Non-pigmented ciliary epithelial cell (primary cell): ENCODE measurements at regions not wholly inside any gene's neighbourhood (a gene's known extent, or its start where the extent isn't known, plus 50 kb on each side); places are given as distances from the start of the nearest gene placed in this dataset.

Experiments used
- DNase-seq: peaks from one replicate; pipeline ENCODE4 v3.0.0-alpha.2; 2010; ENCODE audit warnings: low read depth

GRCh38 chr2:19677825-19678518 is 223.8 kb downstream of the TTC32 start:
- DNase-seq, result no peak

GRCh38 chr2:19677215-19677777 is 224.5 kb downstream of the TTC32 start:
- DNase-seq, result no peak

- DNase-seq, result no peak
These were observed 225.0 kb downstream of the TTC32 start for GRCh38 chr2:19676770-19677169.

GRCh38 chr2:19675856-19676460 is 225.8 kb downstream of the TTC32 start:
- DNase-seq, result no peak

- DNase-seq, result no peak
These were observed 226.7 kb downstream of the TTC32 start for GRCh38 chr2:19675003-19675629.

- no peak for DNase-seq
These were observed 227.5 kb downstream of the TTC32 start for GRCh38 chr2:19674051-19675002.

GRCh38 chr2:19673213-19673791 is 228.5 kb downstream of the TTC32 start:
- DNase-seq, result no peak

GRCh38 chr2:19671916-19672315 is 229.9 kb downstream of the TTC32 start:
- no peak for DNase-seq

GRCh38 chr2:19671311-19671710 is 230.5 kb downstream of the TTC32 start:
- no peak for DNase-seq

GRCh38 chr2:19670303-19670702 is 231.5 kb downstream of the TTC32 start:
- no peak for DNase-seq

- no peak for DNase-seq
These were observed 232.2 kb downstream of the TTC32 start for GRCh38 chr2:19669559-19669958.

GRCh38 chr2:19669126-19669525 is 232.7 kb downstream of the TTC32 start:
- no peak for DNase-seq

GRCh38 chr2:19667536-19667949 is 234.2 kb downstream of the TTC32 start:
- DNase-seq, result no peak

GRCh38 chr2:19667085-19667484 is 234.7 kb downstream of the TTC32 start:
- no peak for DNase-seq

GRCh38 chr2:19664646-19665045 is 237.1 kb downstream of the TTC32 start:
- DNase-seq, result no peak

GRCh38 chr2:19659024-19659792 is 242.6 kb downstream of the TTC32 start:
- DNase-seq, result no peak

GRCh38 chr2:19656011-19656410 is 245.8 kb downstream of the TTC32 start:
- no peak for DNase-seq

- DNase-seq, result no peak
These were observed 247.3 kb downstream of the TTC32 start for GRCh38 chr2:19654310-19655090.

- DNase-seq, result no peak
These were observed 248.3 kb downstream of the TTC32 start for GRCh38 chr2:19653509-19653908.

- DNase-seq, result no peak
These were observed 249.0 kb downstream of the TTC32 start for GRCh38 chr2:19652811-19653210.
